ENCODE measurements at regions not wholly inside any gene's neighbourhood (a gene's known extent, or its start where the extent isn't known, plus 50 kb on each side); places are given as distances from the start of the nearest gene placed in this dataset.

DNA sequence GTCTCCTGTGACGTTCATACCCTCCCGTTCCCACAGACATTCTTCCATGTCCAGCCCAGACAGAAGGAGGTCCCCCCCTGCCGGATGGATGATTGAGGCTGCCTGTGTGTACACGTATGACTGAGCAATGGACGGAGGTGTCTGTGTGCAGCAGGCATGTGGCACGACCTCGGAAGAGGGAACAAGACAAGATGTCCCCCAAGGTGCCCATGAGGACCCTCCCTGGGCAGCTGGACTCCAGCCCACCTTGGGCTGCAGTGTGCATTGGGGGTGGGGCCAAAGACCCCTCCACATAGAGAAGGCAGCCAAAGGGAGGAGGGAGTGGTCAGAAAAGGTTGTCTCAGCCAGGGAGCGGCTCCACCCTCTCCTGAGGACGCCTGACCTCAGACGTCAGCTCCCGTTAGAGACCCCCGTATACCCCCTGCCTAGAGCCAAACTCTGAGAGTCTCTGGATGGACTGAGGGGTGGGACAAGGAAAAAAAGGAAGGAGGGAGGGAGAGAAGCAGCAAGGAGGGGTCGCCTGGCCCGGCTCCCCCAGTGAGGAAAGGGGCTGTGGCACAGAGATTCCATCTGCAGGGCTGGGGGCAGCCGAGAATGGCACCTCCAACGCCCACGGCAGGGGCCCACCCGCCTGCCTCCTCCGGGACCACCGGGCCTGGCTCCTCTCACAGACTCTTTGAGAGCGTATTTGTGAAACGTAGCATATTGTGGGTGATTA lies 92.9 kb upstream of the BHLHE23 start:
- Histone ChIP-seq H3K9me3 (ENCODE audit: control insufficient read depth, low read length) (no peaks in the 10 kb centered on the region), H3K4me3 (ENCODE audit: insufficient read depth, low read depth, low read length) (no peak overlapping the region), H3K27me3 (ENCODE audit: control insufficient read depth, insufficient read depth, low read length, poor library complexity, severe bottlenecking) (peaks cover 58% of the 10 kb centered on the region), H3K36me3 (ENCODE audit: control insufficient read depth, insufficient read depth, low read length) (no peaks in the 10 kb centered on the region), H3K4me1 (ENCODE audit: control insufficient read depth, insufficient read depth, low read length) (peaks cover 15% of the 10 kb centered on the region), H3K27ac (ENCODE audit: insufficient read depth, low read depth, low read length, poor library complexity, severe bottlenecking) (no peak overlapping the region)
- WGBS, 2 experiments: 32 to 33% methylated on average over 22 of the region's 22 CpGs

GRCh38 chr20:63098195-63098810 lies 91.5 kb upstream of the BHLHE23 start:
- Histone ChIP-seq H3K4me1 (ENCODE audit: control insufficient read depth, insufficient read depth, low read length) (peaks cover 15% of the 10 kb centered on the region), H3K9me3 (ENCODE audit: control insufficient read depth, low read length) (no peaks in the 10 kb centered on the region), H3K27ac (ENCODE audit: insufficient read depth, low read depth, low read length, poor library complexity, severe bottlenecking) (no peak overlapping the region), H3K4me3 (ENCODE audit: insufficient read depth, low read depth, low read length) (no peak overlapping the region), H3K27me3 (ENCODE audit: control insufficient read depth, insufficient read depth, low read length, poor library complexity, severe bottlenecking) (peaks cover 53% of the 10 kb centered on the region), H3K36me3 (ENCODE audit: control insufficient read depth, insufficient read depth, low read length) (no peaks in the 10 kb centered on the region)
- 84 to 87% methylated on average over 6 of the region's 6 CpGs for WGBS, 2 experiments

- Histone ChIP-seq H3K4me1 (ENCODE audit: control insufficient read depth, insufficient read depth, low read length) (peaks cover 14% of the 10 kb centered on the region), H3K36me3 (ENCODE audit: control insufficient read depth, insufficient read depth, low read length) (no peaks in the 10 kb centered on the region), H3K27ac (ENCODE audit: insufficient read depth, low read depth, low read length, poor library complexity, severe bottlenecking) (no peak overlapping the region), H3K4me3 (ENCODE audit: insufficient read depth, low read depth, low read length) (no peak overlapping the region), H3K9me3 (ENCODE audit: control insufficient read depth, low read length) (no peaks in the 10 kb centered on the region), H3K27me3 (ENCODE audit: control insufficient read depth, insufficient read depth, low read length, poor library complexity, severe bottlenecking) (peaks cover 43% of the 10 kb centered on the region)
- 83 to 85% methylated on average over 21 of the region's 21 CpGs for WGBS, 2 experiments
Observed at GRCh38 chr20:63097336-63097831, 90.6 kb upstream of the BHLHE23 start.

DNA sequence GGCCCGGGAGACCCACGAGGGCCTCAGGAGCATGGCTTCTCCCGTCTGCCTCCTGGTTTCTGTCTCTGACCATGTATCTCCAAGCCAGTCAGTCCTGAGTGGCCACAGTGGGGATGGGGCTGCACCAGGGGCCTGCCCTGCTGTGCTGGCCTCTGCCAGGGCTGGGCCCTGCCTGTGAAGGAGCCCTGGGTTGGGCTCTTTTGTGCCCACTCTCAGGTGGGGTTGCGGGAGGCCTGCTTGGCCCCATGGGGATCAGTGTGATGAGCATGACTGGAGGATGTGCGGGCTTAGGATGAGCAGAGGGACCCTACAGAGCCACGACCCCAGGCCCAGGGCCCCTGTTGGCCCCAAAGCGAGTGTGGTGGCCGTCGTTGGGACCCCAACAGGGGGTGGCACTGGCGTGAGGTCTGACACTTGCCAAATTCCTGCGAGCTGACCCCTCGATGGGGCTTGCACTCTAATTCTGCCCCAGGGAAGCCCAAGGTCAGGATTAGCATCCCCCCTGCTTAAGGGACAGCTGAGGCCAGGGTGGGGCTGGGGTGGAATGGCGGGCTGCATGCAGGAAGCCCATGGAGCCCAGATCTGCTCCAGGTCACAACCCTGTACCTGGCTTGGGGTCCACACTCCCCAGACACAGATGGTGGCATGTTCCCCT lies 90.0 kb upstream of the BHLHE23 start:
- Histone ChIP-seq H3K4me3 (ENCODE audit: insufficient read depth, low read depth, low read length) (no peak overlapping the region), H3K9me3 (ENCODE audit: control insufficient read depth, low read length) (no peaks in the 10 kb centered on the region), H3K27me3 (ENCODE audit: control insufficient read depth, insufficient read depth, low read length, poor library complexity, severe bottlenecking) (peaks cover 38% of the 10 kb centered on the region), H3K4me1 (ENCODE audit: control insufficient read depth, insufficient read depth, low read length) (peaks cover 11% of the 10 kb centered on the region), H3K27ac (ENCODE audit: insufficient read depth, low read depth, low read length, poor library complexity, severe bottlenecking) (no peak overlapping the region), H3K36me3 (ENCODE audit: control insufficient read depth, insufficient read depth, low read length) (no peaks in the 10 kb centered on the region)
- WGBS, 2 experiments: 88 to 89% methylated on average over 13 of the region's 13 CpGs

- H3K4me1 ChIP-seq (ENCODE audit: control insufficient read depth, insufficient read depth, low read length): peaks cover 11% of the 10 kb centered on the region
- H3K4me3 ChIP-seq (ENCODE audit: insufficient read depth, low read depth, low read length): no peak overlapping the region
- H3K27me3 ChIP-seq (ENCODE audit: control insufficient read depth, insufficient read depth, low read length, poor library complexity, severe bottlenecking): peaks cover 30% of the 10 kb centered on the region
- no peaks in the 10 kb centered on the region for H3K9me3 ChIP-seq (ENCODE audit: control insufficient read depth, low read length)
- 87 to 88% methylated on average over 21 of the region's 21 CpGs for WGBS, 2 experiments
- no peak overlapping the region for H3K27ac ChIP-seq (ENCODE audit: insufficient read depth, low read depth, low read length, poor library complexity, severe bottlenecking)
- H3K36me3 ChIP-seq (ENCODE audit: control insufficient read depth, insufficient read depth, low read length): no peaks in the 10 kb centered on the region
Observed at GRCh38 chr20:63095718-63096654, 89.2 kb upstream of the BHLHE23 start.

DNA sequence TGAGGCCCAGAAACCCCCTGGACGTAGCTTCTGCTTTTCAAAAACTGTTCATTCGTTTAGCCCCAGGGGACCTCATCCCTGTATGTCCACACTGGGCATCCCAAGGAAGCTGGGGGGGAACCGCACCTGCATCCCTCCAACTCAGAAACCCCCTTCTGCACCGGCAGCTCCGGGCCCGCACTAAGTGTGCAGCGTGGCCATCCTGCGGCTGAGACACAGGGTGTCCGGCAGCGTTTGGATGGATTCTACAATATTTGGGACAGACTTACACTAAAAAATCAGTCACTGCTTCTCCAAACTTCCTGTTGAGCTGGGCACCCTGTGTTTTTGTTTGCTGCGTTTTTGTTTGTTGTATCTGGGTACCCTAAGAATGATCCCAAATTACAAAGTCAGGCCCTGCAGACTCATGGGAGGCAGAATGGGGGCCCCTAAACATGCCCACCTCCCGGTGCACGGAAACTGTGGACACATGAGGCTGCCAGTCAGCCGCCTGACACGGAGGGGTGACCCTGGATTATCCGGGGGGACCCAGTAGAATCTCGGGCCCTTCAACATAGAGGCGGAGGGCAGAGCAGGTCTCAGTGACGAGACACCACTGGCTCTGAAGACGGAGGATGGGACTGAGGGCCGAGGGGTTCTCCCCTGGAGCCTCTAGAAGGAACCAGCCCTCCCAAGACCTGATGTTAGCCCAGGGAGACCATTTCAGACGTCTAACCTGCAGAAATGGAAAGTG lies 88.2 kb upstream of the BHLHE23 start:
- 89 to 94% methylated on average over 22 of the region's 22 CpGs for WGBS, 2 experiments
- Histone ChIP-seq H3K9me3 (ENCODE audit: control insufficient read depth, low read length) (no peaks in the 10 kb centered on the region), H3K27me3 (ENCODE audit: control insufficient read depth, insufficient read depth, low read length, poor library complexity, severe bottlenecking) (peaks cover 19% of the 10 kb centered on the region), H3K4me1 (ENCODE audit: control insufficient read depth, insufficient read depth, low read length) (peaks cover 3% of the 10 kb centered on the region), H3K4me3 (ENCODE audit: insufficient read depth, low read depth, low read length) (no peak overlapping the region), H3K36me3 (ENCODE audit: control insufficient read depth, insufficient read depth, low read length) (no peaks in the 10 kb centered on the region), H3K27ac (ENCODE audit: insufficient read depth, low read depth, low read length, poor library complexity, severe bottlenecking) (no peak overlapping the region)

- 88 to 90% methylated on average over 37 of the region's 37 CpGs for WGBS, 2 experiments
- Histone ChIP-seq H3K27ac (ENCODE audit: insufficient read depth, low read depth, low read length, poor library complexity, severe bottlenecking) (no peak overlapping the region), H3K27me3 (ENCODE audit: control insufficient read depth, insufficient read depth, low read length, poor library complexity, severe bottlenecking) (peaks cover 11% of the 10 kb centered on the region), H3K9me3 (ENCODE audit: control insufficient read depth, low read length) (no peaks in the 10 kb centered on the region), H3K4me1 (ENCODE audit: control insufficient read depth, insufficient read depth, low read length) (no peaks in the 10 kb centered on the region), H3K36me3 (ENCODE audit: control insufficient read depth, insufficient read depth, low read length) (no peaks in the 10 kb centered on the region), H3K4me3 (ENCODE audit: insufficient read depth, low read depth, low read length) (no peak overlapping the region)
Observed at GRCh38 chr20:63093966-63094766, 87.4 kb upstream of the BHLHE23 start.

DNA sequence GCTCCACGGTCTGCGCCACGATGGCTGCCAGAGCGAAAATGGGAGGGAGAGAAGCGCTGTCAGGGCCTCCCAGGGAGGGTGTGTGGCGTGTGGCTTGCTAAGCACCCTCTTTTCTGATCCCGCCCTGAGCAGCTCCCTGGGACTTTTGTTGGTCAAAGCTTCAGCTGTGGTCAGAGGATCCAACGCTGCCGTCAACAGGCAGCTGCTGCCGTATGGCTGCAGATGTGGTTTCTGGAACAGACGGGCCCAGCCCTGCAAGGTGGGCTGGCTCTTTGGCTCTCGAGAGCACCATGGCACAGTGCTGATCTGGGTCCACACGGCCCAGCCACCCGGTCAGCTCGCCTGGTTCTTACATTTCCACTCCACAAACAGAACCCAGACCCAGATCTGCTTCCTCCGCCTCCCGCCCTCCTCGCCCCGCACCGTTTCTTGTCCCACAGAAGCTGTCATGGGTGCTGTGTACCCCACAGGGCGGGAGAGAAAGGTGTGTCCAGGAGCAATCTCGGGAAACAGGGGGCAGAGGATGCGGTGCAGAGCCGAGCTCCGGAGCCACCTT lies 86.0 kb upstream of the BHLHE23 start:
- WGBS, 2 experiments: 87 to 90% methylated on average over 25 of the region's 25 CpGs
- Histone ChIP-seq H3K36me3 (ENCODE audit: control insufficient read depth, insufficient read depth, low read length) (no peaks in the 10 kb centered on the region), H3K27me3 (ENCODE audit: control insufficient read depth, insufficient read depth, low read length, poor library complexity, severe bottlenecking) (peaks cover 2% of the 10 kb centered on the region), H3K9me3 (ENCODE audit: control insufficient read depth, low read length) (no peaks in the 10 kb centered on the region), H3K4me1 (ENCODE audit: control insufficient read depth, insufficient read depth, low read length) (no peaks in the 10 kb centered on the region), H3K4me3 (ENCODE audit: insufficient read depth, low read depth, low read length) (no peak overlapping the region), H3K27ac (ENCODE audit: insufficient read depth, low read depth, low read length, poor library complexity, severe bottlenecking) (no peak overlapping the region)

All from ectodermal cell (in vitro differentiated cells).